NCI-H2227 treated with DMSO at 0.1 percent for 48 hours (cell line): ENCODE measurements at regions not wholly inside any gene's neighbourhood (a gene's known extent, or its start where the extent isn't known, plus 50 kb on each side); places are given as distances from the start of the nearest gene placed in this dataset.

Experiments used
- DNase-seq: peaks from one replicate; lab custom pipeline; 2025; lab: John Stamatoyannopoulos, UW

DNA sequence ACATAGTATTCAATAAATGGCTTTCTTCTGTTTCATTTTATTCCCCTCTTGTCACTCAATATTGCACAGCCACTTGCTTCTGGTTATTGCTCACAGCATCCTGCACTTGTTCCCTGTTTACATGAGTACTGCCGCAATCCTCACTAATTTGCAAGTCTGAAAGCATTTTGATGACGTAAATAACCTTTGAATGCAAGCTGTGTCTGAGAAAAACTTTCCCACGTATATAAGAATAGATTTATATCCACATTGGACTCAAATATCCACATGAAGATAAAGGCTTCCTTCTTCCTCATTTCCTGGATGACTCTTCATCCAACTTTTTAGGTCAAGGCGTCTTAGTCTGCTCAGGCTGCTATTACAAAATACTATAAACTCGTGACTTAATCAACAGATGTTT is 88.2 kb upstream of the DAP start:
- DNase-seq = no peak

DNA sequence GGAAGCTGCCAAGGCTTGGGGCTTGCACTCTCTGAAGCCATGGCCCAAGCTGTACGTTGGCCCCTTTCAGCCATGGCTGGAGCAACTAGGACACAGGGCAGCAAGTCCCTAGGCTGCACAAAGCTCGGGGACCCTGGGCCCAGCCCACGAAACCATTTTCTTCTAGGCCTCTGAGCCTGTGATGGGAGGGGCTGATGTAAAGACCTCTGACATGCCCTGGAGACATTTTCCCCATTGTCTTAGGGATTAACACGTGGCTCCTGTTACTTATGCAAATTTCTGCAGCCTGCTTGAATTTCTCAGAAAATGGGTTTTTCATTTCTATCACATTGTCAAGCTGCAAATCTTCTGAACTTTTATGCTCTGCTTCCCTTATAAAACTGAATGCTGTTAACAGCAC is 83.0 kb upstream of the DAP start:
- no peak for DNase-seq

DNA sequence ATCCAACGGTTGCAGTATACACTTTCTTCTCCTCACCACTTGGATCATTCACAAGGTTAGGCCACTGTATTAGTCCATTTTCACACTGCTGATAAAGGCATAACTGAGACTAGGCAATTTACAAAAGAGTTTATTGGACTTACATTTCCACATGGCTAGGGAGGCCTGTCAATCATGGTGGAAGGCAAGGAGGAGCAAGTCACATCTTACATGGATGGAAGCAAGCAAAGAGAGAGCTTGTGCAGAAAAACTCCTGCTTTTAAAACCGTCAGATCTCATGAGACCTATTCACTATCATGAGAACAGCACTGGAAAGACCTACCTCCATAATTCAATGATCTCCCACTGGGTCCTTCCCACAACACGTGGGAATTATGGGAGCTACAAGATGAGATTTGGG is 81.8 kb upstream of the DAP start:
- no peak for DNase-seq

DNA sequence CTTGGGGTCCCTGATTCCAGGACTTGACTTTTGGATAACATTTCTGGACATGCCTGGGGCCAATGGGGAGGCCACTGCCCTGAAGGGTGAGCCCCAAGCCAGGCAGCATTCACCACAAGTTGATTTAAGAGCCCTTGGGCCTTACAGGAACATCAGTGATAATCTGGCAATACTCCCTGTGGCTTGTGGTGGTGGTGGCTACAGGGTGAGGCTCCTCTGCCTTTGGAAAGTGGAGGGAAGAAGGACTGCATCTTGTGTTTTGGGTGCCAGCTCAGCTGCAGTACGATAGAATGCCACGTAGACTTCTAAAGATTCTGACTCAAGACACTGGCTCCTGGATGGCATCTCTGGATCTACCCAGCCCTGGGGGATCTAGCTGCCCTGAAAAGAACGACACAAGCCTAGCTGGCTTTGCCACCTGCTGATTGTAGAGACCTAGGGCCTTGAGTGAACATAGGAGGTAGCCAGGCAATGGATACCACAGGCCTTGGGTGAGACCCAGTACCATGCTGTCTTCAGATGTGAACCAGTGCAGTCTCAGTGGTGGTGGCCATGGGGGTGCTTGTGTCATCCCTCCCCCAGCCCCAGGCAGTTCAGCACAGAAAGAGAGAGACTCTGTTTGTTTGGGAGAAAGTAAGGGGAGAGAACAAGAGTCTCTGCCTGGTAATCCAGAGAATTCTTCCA is 79.0 kb upstream of the DAP start:
- DNase-seq = no peak

DNA sequence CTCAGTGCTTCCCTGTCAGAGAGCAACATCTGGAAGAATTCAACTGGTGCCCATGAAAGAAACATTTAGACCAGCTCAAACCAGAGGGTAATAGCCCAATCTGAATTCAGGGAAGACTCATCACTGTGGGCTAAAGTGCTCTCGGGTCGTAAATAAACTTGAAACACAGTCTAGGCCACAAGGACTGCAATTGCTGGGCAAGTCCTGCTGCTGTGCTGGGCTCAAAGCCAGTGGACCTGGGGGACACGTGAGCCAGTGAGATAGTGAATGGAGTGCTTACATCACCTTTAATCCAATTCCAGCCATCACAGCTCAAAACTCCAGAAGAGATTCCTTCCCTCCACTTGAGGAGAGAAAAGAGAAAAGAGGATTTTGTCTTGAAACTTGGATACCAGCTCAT is 78.1 kb upstream of the DAP start:
- no peak for DNase-seq

DNA sequence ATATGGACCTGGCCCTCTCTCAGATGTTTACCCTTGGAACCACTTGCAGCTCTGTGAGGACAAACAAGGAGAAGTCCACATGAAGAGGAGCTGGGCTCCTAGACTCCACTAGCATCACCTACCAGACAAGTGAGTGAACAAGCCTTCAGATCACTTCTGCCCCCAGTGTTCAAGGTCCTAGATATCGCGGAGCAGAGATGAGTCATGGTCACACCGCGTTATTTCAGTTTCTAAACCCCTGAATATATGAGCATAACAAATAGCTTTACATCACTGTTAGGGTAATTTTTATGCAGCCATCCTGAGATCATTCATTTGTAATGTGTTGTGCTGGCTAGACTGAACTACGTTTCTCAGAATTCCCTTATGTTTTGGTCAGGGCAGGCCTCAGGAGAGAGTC is 77.0 kb upstream of the DAP start:
- DNase-seq = no peak

DNA sequence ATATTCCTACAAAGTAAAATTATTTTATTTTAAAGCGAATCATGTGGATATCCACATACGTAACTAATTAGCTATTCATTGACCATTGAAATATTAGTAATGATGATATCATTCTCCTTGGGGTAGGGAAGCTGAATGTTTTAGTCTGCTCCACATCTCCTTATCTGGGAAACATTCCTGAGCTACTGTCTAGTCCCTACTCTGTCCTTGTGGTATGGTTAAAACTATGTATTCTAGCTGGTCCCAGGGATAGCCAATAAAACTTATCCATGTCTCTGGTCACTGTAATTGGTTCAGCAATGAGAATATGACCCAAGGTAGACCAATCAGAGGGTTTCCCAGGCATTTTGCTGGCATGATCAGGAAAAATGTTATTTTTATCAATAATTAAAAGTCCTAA is 76.0 kb upstream of the DAP start:
- no peak for DNase-seq

DNA sequence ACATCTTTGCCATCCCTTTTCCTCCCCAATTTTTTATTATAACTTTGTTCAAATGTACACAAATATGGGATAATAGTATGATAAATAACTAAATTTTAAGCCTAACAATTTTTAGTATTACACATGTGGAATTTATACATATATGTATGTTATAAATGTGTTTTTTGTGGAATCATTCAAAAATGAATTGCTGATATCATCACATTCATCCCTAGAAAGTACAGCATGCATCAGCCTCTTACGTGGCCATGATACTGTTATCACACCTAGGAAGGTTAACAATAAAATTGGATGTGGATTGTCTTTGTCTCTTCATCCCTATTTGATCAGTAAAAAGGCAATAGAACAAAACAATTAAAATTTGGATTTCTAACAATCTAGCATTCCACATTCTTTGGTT is 73.7 kb upstream of the DAP start:
- DNase-seq = no peak

DNA sequence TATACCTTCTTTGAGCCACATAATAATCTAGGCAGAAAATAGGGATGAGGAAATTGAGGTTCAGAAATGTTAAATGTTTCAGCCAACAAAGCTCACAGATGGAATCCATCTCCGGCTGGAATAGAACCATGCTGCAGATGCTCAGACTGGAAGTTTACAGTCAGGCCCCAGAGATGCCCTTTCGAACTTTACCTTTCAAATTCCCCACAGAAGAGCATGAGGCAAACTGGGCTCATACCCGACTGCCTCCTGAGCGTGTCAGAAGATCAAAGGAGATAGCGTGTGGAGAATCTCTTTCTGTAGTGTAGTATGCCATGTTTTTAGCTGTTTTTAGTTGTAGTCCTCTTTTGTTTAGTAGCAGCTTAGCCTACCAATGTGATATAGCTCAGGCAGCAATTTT is 72.0 kb upstream of the DAP start:
- DNase-seq = no peak

DNA sequence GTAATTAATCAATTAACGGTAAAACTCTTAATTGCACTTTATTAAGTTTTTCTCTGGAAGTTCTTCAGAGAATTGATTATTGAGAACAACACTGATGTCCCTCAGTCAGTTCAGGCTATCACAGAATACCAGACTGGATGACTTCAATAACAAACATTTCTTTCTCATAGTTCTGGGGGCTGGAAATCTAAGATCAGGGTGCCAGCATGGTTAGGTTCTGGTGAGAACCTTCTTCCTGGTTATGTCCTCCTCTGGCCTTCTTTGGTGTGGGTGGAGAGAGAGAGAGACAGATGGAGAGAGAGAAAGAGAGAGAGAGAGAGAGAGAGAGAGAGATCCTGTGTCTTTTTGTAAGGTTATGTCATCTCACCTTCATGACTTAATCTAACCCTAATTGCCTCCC is 71.4 kb upstream of the DAP start:
- DNase-seq = no peak

DNA sequence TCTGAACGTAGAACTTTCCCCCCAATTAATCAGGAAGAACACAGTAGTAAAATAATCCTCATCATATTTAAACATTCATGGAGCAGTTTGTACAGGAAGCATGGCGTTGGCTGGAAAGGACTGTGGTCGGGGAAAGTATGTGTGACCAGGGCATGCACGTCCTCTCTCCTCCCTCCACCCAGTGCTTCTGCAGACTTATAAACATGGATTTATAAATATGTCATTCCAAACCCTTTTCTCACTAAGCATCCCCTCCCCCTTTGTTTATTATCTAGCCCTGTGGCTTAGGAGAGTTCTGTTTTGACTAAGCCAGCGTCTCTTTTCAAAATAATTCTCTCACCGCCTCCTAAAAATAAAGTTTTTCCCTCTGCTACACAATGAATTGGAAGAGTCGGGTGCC is 70.4 kb upstream of the DAP start:
- DNase-seq = no peak

DNA sequence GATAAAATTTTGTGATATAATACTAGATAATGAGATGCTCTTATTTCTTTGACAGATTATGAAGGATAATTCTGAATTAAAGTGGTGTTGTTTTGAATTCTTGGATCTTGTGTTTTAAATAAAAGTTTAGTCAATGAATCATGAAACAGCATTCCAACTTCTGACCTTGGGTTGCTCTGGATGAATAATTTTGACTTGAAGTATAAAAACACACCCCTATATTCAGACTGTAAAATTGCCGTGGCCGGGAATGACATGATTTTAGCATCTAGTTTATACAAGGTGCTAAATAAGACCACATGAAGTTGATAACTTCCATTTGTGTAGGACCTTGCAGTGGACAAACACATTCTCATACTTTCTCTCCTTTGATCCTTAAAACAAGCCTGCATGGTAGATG is 67.2 kb upstream of the DAP start:
- no peak for DNase-seq

DNA sequence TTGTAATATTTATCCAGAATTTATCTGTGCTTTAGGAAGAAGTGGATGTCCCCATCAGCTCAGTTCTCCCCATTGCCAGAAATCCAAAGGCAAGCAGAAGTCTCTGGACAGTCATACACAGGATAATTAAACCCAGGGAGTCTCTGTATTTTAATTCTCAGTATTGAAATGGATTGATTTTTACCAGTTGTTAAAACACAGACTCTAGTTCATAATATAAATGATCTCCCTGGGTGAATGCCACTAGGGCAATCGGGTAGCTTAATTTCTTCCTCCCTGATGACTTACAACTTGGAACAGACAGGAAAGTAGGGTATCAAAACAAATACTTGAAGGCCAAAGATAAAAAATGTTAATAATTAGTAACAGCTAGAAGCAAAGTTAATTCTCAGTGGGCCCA is 66.5 kb upstream of the DAP start:
- DNase-seq = no peak

DNA sequence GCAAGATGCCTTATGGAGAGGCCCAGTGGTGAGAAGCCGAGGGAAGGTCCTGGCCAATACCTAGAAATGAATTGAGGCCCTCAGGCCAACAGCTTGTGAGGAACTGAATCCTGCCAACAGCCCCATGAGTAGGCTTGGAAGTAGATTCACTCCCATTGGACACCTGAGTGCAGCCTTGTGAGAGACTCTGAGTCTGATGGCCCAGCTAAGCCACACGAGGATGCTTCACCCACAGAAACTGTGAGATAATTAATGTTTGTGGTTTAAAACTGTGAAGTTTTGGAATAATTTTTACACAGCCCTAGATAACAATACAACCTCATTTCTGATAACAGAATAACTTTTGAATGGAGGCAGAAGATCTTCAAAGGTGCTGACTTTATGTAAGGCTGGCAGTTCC is 65.9 kb upstream of the DAP start:
- no peak for DNase-seq

DNA sequence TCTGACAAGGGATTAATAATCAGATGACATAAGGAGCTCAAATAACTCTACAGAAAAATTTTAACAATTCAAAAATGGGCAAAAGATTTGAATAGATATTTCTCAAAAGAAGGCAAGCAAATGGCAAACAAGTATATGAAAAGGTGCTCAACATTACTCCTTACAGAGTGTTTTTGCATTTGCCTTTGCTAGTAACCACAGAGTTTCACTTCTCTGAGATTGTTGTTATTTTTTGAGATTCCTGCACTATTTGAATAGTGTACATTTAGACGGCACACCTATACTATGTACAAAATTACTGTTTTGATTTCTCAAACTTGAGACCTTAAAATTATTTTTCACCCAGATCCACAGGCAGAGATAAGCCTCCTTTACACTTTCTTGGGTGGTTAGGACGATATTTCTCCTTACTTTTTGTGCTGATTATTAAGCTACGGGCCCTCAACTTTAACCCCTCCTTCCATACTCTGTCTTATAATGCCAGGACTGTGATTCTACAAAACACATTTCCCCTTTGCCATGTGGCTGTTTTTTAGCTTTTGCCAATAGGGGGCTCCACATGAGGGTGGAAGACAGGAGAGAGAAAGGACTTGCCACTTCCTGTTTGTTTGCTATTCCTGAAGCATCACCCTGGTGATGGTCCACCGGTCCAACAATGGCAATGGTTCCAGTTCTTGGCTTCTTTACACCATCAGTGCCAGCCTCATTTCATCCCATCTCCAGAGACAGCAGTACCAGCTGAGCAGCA is 65.0 kb upstream of the DAP start:
- DNase-seq = no peak

DNA sequence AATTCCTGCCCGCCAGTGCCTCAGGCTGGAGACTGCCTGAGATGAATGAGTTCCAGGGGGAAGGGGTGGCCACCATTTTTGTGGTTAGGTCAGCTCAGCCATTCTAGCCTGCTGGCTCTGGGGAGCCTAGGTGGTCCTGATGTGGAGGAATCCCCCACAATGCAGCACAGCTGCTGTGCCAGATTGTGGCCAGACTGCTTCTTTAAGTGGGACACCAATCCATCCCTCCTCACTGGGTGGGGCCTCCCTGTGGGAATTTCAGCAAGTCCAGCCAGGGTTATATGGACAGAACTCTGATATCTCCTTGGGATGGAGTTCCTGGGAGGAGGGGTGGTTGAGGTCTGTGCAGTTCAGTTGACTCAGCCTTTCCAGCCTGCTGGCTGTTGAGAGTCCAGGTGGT is 51.2 kb upstream of the DAP start:
- no peak for DNase-seq
